ENCODE measurements at regions not wholly inside any gene's neighbourhood (a gene's known extent, or its start where the extent isn't known, plus 50 kb on each side); places are given as distances from the start of the nearest gene placed in this dataset.

GRCh38 chr6:74654296-74654695 is 551.6 kb downstream of the COL12A1 start:
- no peak overlapping the region for H3K27ac ChIP-seq (ENCODE audit: extremely low read depth, low read depth, low read length)
- ATAC-seq (no peak), FAIRE-seq (no peak), DNase-seq (ENCODE audit: extremely low read depth in 1 of 4, low spot score in 3 of 4) (no peak)
- no peaks in the 10 kb centered on the region for H3K9me3 ChIP-seq (replicated peaks; ENCODE audit: control insufficient read depth, insufficient read depth, low read depth, low read length)
- no peaks in the 10 kb centered on the region for H4K20me1 ChIP-seq (replicated peaks; ENCODE audit: control insufficient read depth, insufficient read depth, low read length)
- TF ChIP-seq ZNF780A (CRISPR knock-in tag; IDR thresholded peaks at IDR 0.05): no peak
- TF ChIP-seq MED1 (CRISPR knock-in tag; IDR thresholded peaks at IDR 0.05; ENCODE audit: borderline replicate concordance): no peak
- no peak for TF ChIP-seq ADNP (tag; IDR thresholded peaks at IDR 0.05)
- in situ Hi-C loops (cut with MboI) (no loop called here), intact Hi-C loops (cut with micrococcal nuclease) (no loop called here)
- no peaks in the 10 kb centered on the region for H3K4me1 ChIP-seq (replicated peaks in 1 of 2; ENCODE audit: control insufficient read depth in 2 of 2, insufficient read depth in 2 of 2, low read length in 2 of 2)
- no peaks in the 10 kb centered on the region for H3K9me1 ChIP-seq (ENCODE audit: control insufficient read depth, insufficient read depth, low read length)
- H3K27me3 ChIP-seq (ENCODE audit: control insufficient read depth in 2 of 2, insufficient read depth in 2 of 2, low read length in 2 of 2): no peaks in the 10 kb centered on the region
- POLR2A ChIA-PET: no interaction called here
- CTCF ChIA-PET (ENCODE audit: low intra/inter-chr PET ratio): no interaction called here
- no peak overlapping the region for H3K4me3 ChIP-seq
- H3K4me2 ChIP-seq (ENCODE audit: insufficient read depth, low read length): no peak overlapping the region
- no peak overlapping the region for H3K9ac ChIP-seq (ENCODE audit: insufficient read depth in 1 of 2, low read depth in 2 of 2, low read length in 2 of 2)
- no TSS peak for BruUV-seq (replicated peaks)
- H3K36me3 ChIP-seq (ENCODE audit: control insufficient read depth, insufficient read depth, low read length): no peaks in the 10 kb centered on the region
- no peaks in the 10 kb centered on the region for H3K79me2 ChIP-seq (ENCODE audit: control insufficient read depth, insufficient read depth, low read length)
- no peak overlapping the region for H2AFZ ChIP-seq (ENCODE audit: low read depth, low read length)

- Histone ChIP-seq H3K27me3 (ENCODE audit: control insufficient read depth in 2 of 2, insufficient read depth in 2 of 2, low read length in 2 of 2) (no peaks in the 10 kb centered on the region), H3K27ac (ENCODE audit: extremely low read depth, low read depth, low read length) (no peak overlapping the region), H3K9ac (ENCODE audit: insufficient read depth in 1 of 2, low read depth in 2 of 2, low read length in 2 of 2) (no peak overlapping the region), H4K20me1 (replicated peaks; ENCODE audit: control insufficient read depth, insufficient read depth, low read length) (no peaks in the 10 kb centered on the region), H3K36me3 (ENCODE audit: control insufficient read depth, insufficient read depth, low read length) (no peaks in the 10 kb centered on the region), H3K79me2 (ENCODE audit: control insufficient read depth, insufficient read depth, low read length) (no peaks in the 10 kb centered on the region), H3K4me1 (replicated peaks in 1 of 2; ENCODE audit: control insufficient read depth in 2 of 2, insufficient read depth in 2 of 2, low read length in 2 of 2) (no peaks in the 10 kb centered on the region), H3K4me2 (ENCODE audit: insufficient read depth, low read length) (no peak overlapping the region), H3K9me3 (replicated peaks; ENCODE audit: control insufficient read depth, insufficient read depth, low read depth, low read length) (no peaks in the 10 kb centered on the region), H3K9me1 (ENCODE audit: control insufficient read depth, insufficient read depth, low read length) (no peaks in the 10 kb centered on the region), H2AFZ (ENCODE audit: low read depth, low read length) (no peak overlapping the region), H3K4me3 (no peak overlapping the region)
- TF ChIP-seq ZNF740 (CRISPR knock-in tag; IDR thresholded peaks at IDR 0.05): no peak
- no peak for TF ChIP-seq ZNF740 (tag; IDR thresholded peaks at IDR 0.05)
- no peak for TF ChIP-seq PPARD (CRISPR knock-in tag; IDR thresholded peaks at IDR 0.05)
- TF ChIP-seq ZNF282 (CRISPR knock-in tag; IDR thresholded peaks at IDR 0.05): no peak
- TF ChIP-seq NR4A1 (CRISPR knock-in tag; IDR thresholded peaks at IDR 0.05): no peak
- no peak for TF ChIP-seq NR4A1 (tag; IDR thresholded peaks at IDR 0.05)
- no peak for TF ChIP-seq ZNF398 (CRISPR knock-in tag; IDR thresholded peaks at IDR 0.05)
- no peak for TF ChIP-seq CGGBP1 (CRISPR knock-in tag; IDR thresholded peaks at IDR 0.05)
- TF ChIP-seq CHD1 (IDR thresholded peaks at IDR 0.05; ENCODE audit: low read length): no peak
- no peak for TF ChIP-seq KDM2B (CRISPR knock-in tag; IDR thresholded peaks at IDR 0.05)
- TF ChIP-seq ZBTB8A (IDR thresholded peaks at IDR 0.05; ENCODE audit: partially characterized antibody): no peak
- DNase-seq (ENCODE audit: extremely low read depth in 1 of 4, low spot score in 3 of 4) (no peak), FAIRE-seq (no peak), ATAC-seq (no peak)
- BruUV-seq (replicated peaks): no TSS peak
- in situ Hi-C loops (cut with MboI) (no loop called here), intact Hi-C loops (cut with micrococcal nuclease) (no loop called here)
- POLR2A ChIA-PET: no interaction called here
- 0% methylated on average over 5 of the region's 5 CpGs for WGBS (ENCODE audit: insufficient coverage, low coverage, missing lambda C conversion rate)
- CTCF ChIA-PET (ENCODE audit: low intra/inter-chr PET ratio): no interaction called here
These were observed 553.7 kb downstream of the COL12A1 start for GRCh38 chr6:74651948-74652842.

Measured in K562 (cell line).